Dermis blood vessel endothelial cell (primary cell): ENCODE measurements at regions not wholly inside any gene's neighbourhood (a gene's known extent, or its start where the extent isn't known, plus 50 kb on each side); places are given as distances from the start of the nearest gene placed in this dataset.

Experiments used
- DNase-seq: peaks from one replicate; pipeline ENCODE4 v3.0.0; 2010

- DNase-seq: no peak
These were observed 113.8 kb upstream of the ARMC2 start for GRCh38 chr6:108734271-108734922.

GRCh38 chr6:108735310-108736001 is 112.8 kb upstream of the ARMC2 start:
- DNase-seq: no peak

- DNase-seq: no peak
These were observed 112.2 kb upstream of the ARMC2 start for GRCh38 chr6:108736002-108736361.

GRCh38 chr6:108736832-108737231 is 111.4 kb upstream of the ARMC2 start:
- DNase-seq: peak; percentile 87

- DNase-seq: peak; percentile 85
These were observed 110.4 kb upstream of the ARMC2 start for GRCh38 chr6:108737594-108738546.

GRCh38 chr6:108738684-108739416 is 109.4 kb upstream of the ARMC2 start:
- peak; percentile 27 for DNase-seq

- DNase-seq: peak; percentile 85
These were observed 108.5 kb upstream of the ARMC2 start for GRCh38 chr6:108739496-108740330.

GRCh38 chr6:108741331-108741989 is 106.8 kb upstream of the ARMC2 start:
- DNase-seq: no peak

- DNase-seq: no peak
These were observed 106.2 kb upstream of the ARMC2 start for GRCh38 chr6:108742041-108742440.

- DNase-seq: no peak
These were observed 103.8 kb upstream of the ARMC2 start for GRCh38 chr6:108744244-108744972.

- DNase-seq: no peak
These were observed 103.2 kb upstream of the ARMC2 start for GRCh38 chr6:108744996-108745395.

GRCh38 chr6:108745664-108746336 is 102.4 kb upstream of the ARMC2 start:
- no peak for DNase-seq

GRCh38 chr6:108746366-108746765 is 101.9 kb upstream of the ARMC2 start:
- DNase-seq: no peak

- no peak for DNase-seq
These were observed 101.2 kb upstream of the ARMC2 start for GRCh38 chr6:108746836-108747575.

GRCh38 chr6:108748055-108748454 is 100.2 kb upstream of the ARMC2 start:
- DNase-seq: no peak

- no peak for DNase-seq
These were observed 99.3 kb upstream of the ARMC2 start for GRCh38 chr6:108748959-108749358.

GRCh38 chr6:108750801-108751200 is 97.4 kb upstream of the ARMC2 start:
- no peak for DNase-seq

- DNase-seq: no peak
These were observed 96.9 kb upstream of the ARMC2 start for GRCh38 chr6:108751282-108751681.
